Esophagus muscularis mucosa (tissue), 4 donors: ENCODE measurements at regions not wholly inside any gene's neighbourhood (a gene's known extent, or its start where the extent isn't known, plus 50 kb on each side); places are given as distances from the start of the nearest gene placed in this dataset.

Experiments used
- DNase-seq: peaks from one replicate; pipeline ENCODE4 v3.0.0-alpha.2; 2017; ENCODE audit errors: extremely low spot score
- H3K27ac ChIP-seq, 4 donors: fragments of 200-600 bp; sonication (generic); replicated peaks in 1 of 4; 1 replicate in 3 of 4; 2 replicates in 1 of 4; pipeline ENCODE4 v1.5.1; 2016 to 2019; ENCODE audit warnings: mild to moderate bottlenecking in 1 of 4
- H3K27me3 ChIP-seq, 4 donors: fragments of 200-600 bp; sonication (generic); one replicate each; pipeline versions ENCODE4 v1.5.1 to v1.6.0; 2016 to 2019
- H3K36me3 ChIP-seq, 4 donors: fragments of 200-600 bp; sonication (generic); one replicate each; pipeline ENCODE4 v1.5.1; 2016 to 2019
- H3K4me1 ChIP-seq, 4 donors: fragments of 200-600 bp; sonication (generic); one replicate each; pipeline ENCODE4 v1.5.1; 2016 to 2019
- H3K4me3 ChIP-seq, 4 donors: fragments of 200-600 bp; sonication (generic); 1 replicate in 2 of 4; 2 replicates in 2 of 4; pipeline ENCODE4 v1.5.1; 2016 to 2019; ENCODE audit warnings: mild to moderate bottlenecking in 4 of 4, moderate library complexity in 1 of 4
- H3K9me3 ChIP-seq, 4 donors: fragments of 200-600 bp; sonication (generic); 1 replicate in 3 of 4; 2 replicates in 1 of 4; pipeline ENCODE4 v1.5.1; 2016 to 2019
- EP300 ChIP-seq: sonication (generic); formaldehyde crosslinking; IDR thresholded peaks from one replicate; pipeline ENCODE4 v1.6.1; 2017; ENCODE audit warnings: antibody characterized with exemption
- POLR2A ChIP-seq: fragments of 450-650 bp; IDR thresholded peaks from one replicate; pipeline ENCODE4 v1.6.1; 2017; ENCODE audit warnings: antibody characterized with exemption, moderate library complexity, mild to moderate bottlenecking, low read depth
- POLR2AphosphoS5 ChIP-seq, 2 donors: sonication (generic); formaldehyde crosslinking; IDR thresholded peaks; one replicate each; pipeline ENCODE4 v1.6.1; 2017; ENCODE audit warnings: antibody characterized with exemption in 2 of 2
- WGBS: methylation state at CpG from one replicate; pipeline ENCODE4 v1.1.5; 2018; 5-methylcytosine and 5-hydroxymethylcytosine counted together
- intact Hi-C: fragments of 100-400 bp; cut with DNase I; formaldehyde crosslinking; loops from one replicate; pipeline ENCODE4 v1.15.1; 2023
- TF ChIP-seq, protein P1 (sequence below), 3 experiments: fragments of 200-600 bp in 2 of 3; fragments of 450-650 bp in 1 of 3; sonication (generic) in 2 of 3; IDR thresholded peaks; one replicate each; pipeline ENCODE4 v1.5.1; 2017 to 2019; ENCODE audit warnings: antibody characterized with exemption in 3 of 3, mild to moderate bottlenecking in 2 of 3, moderate library complexity in 1 of 3

DNA sequence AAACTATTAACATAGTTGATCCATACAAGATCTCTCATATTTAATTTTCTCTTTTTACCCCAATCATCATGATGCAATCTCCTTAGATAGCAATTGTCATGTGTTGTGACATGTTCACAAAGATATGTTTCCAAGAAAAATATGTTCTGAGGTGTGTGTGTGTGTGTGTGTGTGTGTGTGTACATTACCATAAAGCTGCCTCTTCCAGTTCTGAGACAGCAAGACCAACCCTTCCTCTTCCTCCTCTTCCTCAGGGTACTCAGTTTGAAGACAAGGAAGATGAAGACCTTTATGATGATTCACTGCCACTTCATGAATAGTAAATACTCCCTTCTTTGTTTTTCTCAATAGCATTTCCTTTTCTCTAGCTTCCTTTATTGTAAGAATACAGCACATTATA lies 303.3 kb upstream of the PRDM9 start:
- Histone ChIP-seq H3K9me3 (no peaks in the 10 kb centered on the region), H3K36me3 (no peaks in the 10 kb centered on the region), H3K27me3 (no peaks in the 10 kb centered on the region), H3K4me3 (no peak overlapping the region), H3K27ac (no peak overlapping the region), H3K4me1 (no peaks in the 10 kb centered on the region)
- no peak for DNase-seq
- intact Hi-C loops, result no loop called here
- TF ChIP-seq, protein P1, sequence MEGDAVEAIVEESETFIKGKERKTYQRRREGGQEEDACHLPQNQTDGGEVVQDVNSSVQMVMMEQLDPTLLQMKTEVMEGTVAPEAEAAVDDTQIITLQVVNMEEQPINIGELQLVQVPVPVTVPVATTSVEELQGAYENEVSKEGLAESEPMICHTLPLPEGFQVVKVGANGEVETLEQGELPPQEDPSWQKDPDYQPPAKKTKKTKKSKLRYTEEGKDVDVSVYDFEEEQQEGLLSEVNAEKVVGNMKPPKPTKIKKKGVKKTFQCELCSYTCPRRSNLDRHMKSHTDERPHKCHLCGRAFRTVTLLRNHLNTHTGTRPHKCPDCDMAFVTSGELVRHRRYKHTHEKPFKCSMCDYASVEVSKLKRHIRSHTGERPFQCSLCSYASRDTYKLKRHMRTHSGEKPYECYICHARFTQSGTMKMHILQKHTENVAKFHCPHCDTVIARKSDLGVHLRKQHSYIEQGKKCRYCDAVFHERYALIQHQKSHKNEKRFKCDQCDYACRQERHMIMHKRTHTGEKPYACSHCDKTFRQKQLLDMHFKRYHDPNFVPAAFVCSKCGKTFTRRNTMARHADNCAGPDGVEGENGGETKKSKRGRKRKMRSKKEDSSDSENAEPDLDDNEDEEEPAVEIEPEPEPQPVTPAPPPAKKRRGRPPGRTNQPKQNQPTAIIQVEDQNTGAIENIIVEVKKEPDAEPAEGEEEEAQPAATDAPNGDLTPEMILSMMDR (IDR thresholded peaks at IDR 0.05), result no peak
- TF ChIP-seq POLR2AphosphoS5 (IDR thresholded peaks at IDR 0.05) (no peak), POLR2A (no peak), EP300 (no peak)

DNA sequence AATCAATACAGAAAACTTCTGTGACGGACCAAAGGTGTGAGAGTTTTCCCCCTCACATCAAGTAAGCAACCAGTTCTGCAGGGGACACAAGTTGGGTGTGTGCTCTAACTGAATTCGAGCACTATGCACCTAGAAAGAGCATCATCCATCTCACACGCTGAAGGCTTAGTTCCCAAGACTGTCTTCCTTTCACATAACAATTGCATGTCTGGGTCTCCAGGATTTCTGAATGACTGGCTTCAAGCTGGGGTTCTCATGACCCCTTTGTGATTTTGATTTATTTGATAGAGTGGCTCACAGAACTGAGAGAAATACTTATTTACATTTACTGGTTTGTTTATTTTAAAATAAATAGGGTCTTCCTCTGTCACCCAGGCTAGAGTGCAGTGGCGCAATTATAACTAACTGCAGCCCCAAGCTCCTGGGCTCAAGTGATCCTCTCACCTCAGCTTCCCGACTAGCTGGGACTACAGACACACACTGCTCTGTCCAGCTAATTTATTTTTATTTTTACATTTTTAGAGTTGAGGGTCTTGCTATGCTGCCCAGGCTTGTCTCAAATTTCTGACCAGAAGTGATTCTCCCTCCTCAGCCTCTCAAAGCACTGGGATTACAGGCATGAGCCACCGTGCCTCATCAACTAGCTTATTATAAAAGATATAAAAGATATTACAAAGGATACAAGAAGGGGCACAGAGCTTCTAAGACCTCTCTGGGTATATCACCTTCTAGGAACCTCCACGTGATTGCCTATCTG lies 316.7 kb upstream of the CDH12 start:
- Histone ChIP-seq H3K9me3 (no peaks in the 10 kb centered on the region), H3K36me3 (no peaks in the 10 kb centered on the region), H3K27me3 (no peaks in the 10 kb centered on the region), H3K27ac (no peak overlapping the region), H3K4me1 (no peaks in the 10 kb centered on the region), H3K4me3 (no peak overlapping the region)
- TF ChIP-seq POLR2AphosphoS5 (IDR thresholded peaks at IDR 0.05) (no peak), EP300 (no peak), POLR2A (no peak)
- TF ChIP-seq, protein P1 (IDR thresholded peaks at IDR 0.05), result no peak
- intact Hi-C loops, result no loop called here
- no peak for DNase-seq
- WGBS, result 77% methylated on average over 7 of the region's 7 CpGs

DNA sequence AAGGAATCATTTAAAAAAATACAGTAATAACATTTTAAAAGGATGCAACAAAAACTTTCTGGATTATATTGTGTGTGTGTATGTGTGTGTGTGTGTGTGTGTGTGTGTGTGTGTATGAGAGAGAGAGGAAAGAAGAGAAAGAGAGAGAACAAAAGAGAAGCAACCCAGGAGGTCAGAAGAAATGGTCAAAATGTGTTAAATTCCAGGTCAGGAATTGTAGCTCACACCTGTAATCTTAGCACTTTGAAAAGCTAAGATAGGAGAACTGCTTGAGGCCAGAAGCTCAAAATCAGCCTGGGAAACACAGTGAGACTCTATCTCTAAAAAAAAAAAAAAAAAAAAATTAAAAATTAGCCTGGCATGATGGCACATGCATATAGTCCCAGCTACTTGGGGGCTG lies 311.8 kb upstream of the CDH12 start:
- no peaks in the 10 kb centered on the region for H3K9me3 ChIP-seq
- no peak overlapping the region for H3K27ac ChIP-seq
- no peaks in the 10 kb centered on the region for H3K27me3 ChIP-seq
- H3K36me3 ChIP-seq, result no peaks in the 10 kb centered on the region
- no peak for DNase-seq
- no peak for TF ChIP-seq EP300
- TF ChIP-seq, protein P1 (IDR thresholded peaks at IDR 0.05), result no peak
- no peak for TF ChIP-seq POLR2AphosphoS5 (IDR thresholded peaks at IDR 0.05)
- TF ChIP-seq POLR2A, result no peak
- H3K4me1 ChIP-seq, result no peaks in the 10 kb centered on the region
- intact Hi-C loops, result no loop called here
- no peak overlapping the region for H3K4me3 ChIP-seq

DNA sequence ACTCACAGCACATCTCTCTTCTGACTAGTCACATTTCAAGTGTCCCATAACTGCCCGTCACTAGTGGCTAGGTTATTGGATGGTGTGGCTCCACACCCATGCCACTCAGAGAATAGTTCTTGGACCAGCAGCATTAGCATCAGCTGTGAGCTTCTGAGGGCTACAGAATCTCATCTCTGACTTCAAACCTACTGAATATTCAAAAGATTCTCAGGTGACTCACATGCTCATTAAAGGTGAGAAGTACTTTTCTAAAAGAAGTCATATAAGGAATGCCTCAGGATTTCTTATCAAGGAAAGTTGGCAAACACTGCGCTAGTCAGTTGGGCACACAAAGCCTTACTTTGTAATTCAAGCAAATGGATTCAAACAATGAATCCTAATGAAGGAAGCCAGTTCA lies 305.0 kb upstream of the CDH12 start:
- H3K4me1 ChIP-seq, result no peaks in the 10 kb centered on the region
- DNase-seq, result no peak
- H3K27me3 ChIP-seq, result no peaks in the 10 kb centered on the region
- no peaks in the 10 kb centered on the region for H3K9me3 ChIP-seq
- intact Hi-C loops, result no loop called here
- WGBS, result 90% methylated on average over 2 of the region's 2 CpGs
- no peak for TF ChIP-seq POLR2A
- no peak for TF ChIP-seq POLR2AphosphoS5 (IDR thresholded peaks at IDR 0.05)
- TF ChIP-seq EP300, result no peak
- TF ChIP-seq, protein P1 (IDR thresholded peaks at IDR 0.05), result no peak
- no peak overlapping the region for H3K4me3 ChIP-seq
- no peaks in the 10 kb centered on the region for H3K36me3 ChIP-seq
- no peak overlapping the region for H3K27ac ChIP-seq

DNA sequence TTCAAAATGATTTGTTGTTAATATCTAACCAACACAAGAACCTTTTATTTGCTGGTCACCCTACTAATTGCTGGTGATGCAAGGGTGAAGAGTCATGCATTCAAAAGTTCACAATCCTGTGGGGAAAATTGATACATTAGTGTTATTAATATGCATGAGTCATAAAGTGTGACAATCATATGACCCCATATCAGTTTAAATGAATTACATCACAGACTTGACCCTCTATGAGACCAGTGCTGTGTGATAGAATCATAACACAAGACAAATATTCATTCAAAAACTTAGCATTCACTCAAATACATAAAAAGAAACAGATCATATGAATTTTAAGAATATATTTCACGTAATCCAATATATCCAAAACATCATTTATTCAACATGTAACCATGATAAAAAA lies 304.6 kb upstream of the CDH12 start:
- Histone ChIP-seq H3K4me3 (no peak overlapping the region), H3K27ac (no peak overlapping the region), H3K27me3 (no peaks in the 10 kb centered on the region), H3K9me3 (no peaks in the 10 kb centered on the region), H3K36me3 (no peaks in the 10 kb centered on the region), H3K4me1 (no peaks in the 10 kb centered on the region)
- no peak for TF ChIP-seq POLR2A
- TF ChIP-seq, protein P1 (IDR thresholded peaks at IDR 0.05), result no peak
- TF ChIP-seq EP300, result no peak
- no peak for TF ChIP-seq POLR2AphosphoS5 (IDR thresholded peaks at IDR 0.05)
- intact Hi-C loops, result no loop called here
- DNase-seq, result no peak
- 85% methylated on average over 1 of the region's 1 CpG for WGBS
